HG03060 (cell line): ENCODE measurements at regions not wholly inside any gene's neighbourhood (a gene's known extent, or its start where the extent isn't known, plus 50 kb on each side); places are given as distances from the start of the nearest gene placed in this dataset.

ENCODE experiments used
- ATAC-seq: cut with Tn5 transposase; IDR thresholded peaks from one replicate; pipeline ENCODE4 v1.9.1; 2021; ENCODE audit warnings: low read depth, moderate number of reproducible peaks; ENCODE audit not compliant: unreplicated experiment

DNA sequence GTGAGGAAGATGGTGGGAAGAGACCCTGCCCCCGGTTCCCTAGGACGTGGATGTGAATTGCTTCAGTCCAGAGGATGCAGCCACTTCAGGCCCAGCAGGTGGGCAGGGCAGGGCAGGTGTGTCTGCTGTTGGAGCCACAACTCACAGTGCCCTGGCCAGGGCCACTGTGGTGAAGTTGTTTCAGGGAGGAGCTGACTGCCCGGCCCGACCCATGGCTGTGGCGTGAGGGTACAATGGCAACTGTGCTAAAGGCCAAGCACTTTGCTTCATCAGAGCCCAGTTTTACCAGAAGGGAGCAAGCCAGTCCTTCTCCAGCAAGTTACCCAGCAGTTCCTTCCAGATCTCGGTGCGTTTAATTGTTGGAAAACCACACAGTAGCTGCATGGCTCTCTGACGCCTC is 1174.4 kb downstream of the BRD1 start:
- ATAC-seq, result no peak

DNA sequence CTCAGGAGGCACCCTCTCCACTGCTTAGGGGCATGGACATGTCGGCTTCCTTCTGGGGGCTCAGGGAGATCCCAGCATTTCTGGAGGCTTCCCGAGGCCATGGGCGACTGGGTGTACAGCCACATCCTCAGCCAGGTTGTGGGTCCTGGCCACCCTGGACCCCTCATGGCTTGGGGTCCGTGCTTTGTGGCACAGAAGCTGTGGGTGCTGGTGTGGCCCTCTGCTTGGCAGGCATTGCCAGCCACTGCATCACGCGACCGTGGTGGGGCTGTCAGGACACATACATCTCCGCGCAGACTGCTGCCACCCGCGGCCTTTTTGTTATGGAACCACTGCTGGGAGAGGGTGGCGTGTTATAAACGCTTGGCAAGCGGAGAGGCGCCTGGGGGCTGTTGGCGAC is 1174.9 kb downstream of the BRD1 start:
- ATAC-seq, result no peak

DNA sequence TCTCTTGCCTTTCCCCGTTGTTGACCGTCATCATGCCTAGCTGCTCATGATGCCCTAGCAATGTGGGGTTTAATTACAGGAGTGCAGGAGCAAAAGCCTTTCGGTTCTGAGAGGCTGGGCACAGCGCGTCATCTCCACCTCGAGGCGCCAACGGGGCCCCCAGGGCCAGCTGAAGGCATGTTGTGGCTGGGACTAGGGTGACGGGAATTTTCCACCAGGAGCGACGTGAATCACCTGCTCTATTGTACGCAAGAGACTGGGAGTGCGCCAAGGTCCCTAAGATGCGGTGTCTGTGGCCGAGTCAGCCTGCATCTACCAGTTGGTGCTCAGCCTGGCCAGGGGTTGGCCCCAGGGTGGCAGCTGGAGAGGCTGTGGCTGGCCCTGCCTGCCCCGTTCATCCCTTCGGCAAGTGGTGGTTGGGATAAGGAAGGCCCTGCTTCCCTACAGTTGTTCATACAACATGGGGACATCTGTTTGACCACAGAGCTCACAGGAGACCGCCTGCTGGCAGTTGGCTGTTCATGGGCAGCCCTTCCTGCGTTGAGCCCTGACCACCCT is 1175.6 kb downstream of the BRD1 start:
- no peak for ATAC-seq

DNA sequence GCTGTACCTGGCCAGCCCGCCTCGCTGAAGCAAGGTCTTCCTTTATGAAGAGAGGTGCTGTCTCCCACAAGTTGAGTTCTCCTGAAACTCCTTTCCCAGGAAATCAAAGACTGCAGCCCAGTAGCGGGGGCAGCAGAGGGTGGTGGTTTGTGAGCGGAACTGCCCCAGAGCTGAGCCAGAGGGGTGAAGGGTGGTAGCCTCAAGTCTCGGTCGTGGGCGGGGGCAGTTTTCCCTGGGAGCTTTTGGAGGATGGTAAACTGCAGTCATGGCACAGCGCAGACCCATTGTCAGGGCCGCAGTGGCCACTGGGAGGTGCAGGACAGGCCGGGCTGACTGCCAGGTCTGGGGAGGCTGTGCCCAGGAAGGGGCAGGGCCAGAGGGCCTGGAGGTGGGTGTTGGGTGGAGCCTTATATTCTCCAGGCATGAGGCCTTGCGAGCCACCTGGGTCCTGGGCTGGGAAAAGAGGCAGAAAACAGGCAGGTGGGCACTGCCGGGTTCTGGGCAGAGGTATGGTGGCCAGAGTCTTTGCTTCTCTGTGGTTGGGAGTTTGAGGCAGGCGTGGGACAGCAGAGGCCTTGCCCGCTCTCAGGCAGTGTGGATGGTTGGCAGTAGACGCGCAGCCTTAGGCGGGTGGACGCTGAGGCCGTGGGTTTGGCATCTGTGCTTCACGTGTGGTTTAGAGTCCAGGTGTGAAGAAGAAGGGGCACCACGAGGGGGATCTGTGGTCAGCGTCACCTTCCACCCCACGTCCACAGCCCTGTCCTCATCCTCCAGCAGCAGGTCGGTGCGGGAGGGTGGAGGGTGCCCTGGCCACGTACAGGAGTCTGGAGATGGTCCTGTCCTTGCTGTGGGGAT is 1176.4 kb downstream of the BRD1 start:
- no peak for ATAC-seq

DNA sequence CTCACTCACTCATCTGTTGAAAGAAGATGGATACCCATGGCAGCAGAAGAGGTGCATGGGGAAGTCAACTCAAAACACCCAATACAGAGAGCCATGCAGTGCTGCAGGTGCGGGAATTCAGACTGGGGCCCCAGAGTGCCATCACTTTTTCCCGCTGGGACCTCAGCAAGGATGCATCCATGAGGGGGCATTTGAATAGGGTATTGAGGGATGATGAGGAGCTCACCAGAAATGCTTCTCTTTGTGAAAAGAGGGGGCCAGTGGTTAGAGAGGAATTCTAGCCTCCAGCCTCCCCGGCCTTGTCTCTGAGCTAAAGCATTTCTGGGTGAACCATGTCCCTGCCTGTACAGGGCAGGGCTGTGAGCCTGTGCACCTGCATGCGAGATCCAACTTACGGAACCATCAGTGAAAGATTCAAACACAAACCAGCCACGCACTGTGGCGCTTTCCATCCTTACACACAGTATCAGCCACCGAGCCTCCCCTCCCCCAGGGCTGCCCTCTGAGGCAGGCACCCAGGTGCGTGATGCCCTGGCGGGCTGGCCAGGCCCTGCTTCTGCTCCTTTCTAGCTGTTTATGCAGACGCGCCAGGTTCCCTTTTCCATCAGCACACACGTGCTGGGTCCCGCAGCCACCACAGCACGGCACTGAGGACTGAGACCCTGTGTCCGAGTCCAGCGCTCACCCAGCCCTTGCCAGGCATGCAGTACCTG is 1177.2 kb downstream of the BRD1 start:
- ATAC-seq, result no peak

DNA sequence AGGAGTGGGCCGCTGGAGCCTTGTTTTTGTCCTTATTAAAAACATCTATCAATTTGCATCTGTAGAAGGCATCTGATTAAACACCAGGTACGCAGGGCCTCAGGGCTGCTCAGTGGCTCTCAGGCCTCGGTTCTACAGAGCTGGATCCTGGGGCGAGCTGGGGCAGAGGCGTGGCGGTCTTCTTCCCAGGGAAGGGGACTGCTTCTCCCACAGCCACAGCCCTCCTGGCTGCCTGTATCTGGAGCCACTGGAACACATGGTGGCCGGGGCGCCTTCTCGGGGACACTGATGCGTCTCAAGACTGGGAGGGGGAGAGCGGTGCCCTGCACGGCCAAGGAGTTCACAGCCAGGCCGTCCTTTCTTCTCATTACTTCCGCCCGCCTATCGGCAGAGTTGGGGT is 1178.2 kb downstream of the BRD1 start:
- no peak for ATAC-seq

DNA sequence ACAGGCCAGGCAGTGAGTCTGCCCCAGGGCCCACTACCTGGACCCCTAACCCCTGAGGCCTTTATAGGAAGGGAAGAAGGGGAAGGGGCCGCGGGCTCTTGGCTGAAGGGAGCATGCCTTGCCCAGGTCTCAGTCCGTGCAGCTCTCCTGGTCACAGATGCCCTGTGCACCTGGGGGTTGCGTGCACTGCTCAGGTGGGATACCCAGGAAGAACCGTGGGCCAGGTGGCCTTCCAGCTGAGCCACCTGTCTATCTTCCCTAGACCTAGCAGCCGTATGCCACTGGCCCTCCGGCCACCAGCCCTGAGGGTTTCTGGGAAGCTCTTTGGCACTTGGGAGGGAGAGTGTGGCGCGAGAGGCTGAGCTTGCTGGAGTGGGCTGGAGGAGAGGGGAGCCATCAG is 1178.6 kb downstream of the BRD1 start:
- no peak for ATAC-seq

GRCh38 chr22:48647606-48648515 is 1179.8 kb downstream of the BRD1 start:
- ATAC-seq, result no peak

GRCh38 chr22:48647051-48647450 is 1180.6 kb downstream of the BRD1 start:
- no peak for ATAC-seq

GRCh38 chr22:48646216-48646925 is 1181.3 kb downstream of the BRD1 start:
- no peak for ATAC-seq

GRCh38 chr22:48645766-48646165 is 1181.9 kb downstream of the BRD1 start:
- no peak for ATAC-seq

DNA sequence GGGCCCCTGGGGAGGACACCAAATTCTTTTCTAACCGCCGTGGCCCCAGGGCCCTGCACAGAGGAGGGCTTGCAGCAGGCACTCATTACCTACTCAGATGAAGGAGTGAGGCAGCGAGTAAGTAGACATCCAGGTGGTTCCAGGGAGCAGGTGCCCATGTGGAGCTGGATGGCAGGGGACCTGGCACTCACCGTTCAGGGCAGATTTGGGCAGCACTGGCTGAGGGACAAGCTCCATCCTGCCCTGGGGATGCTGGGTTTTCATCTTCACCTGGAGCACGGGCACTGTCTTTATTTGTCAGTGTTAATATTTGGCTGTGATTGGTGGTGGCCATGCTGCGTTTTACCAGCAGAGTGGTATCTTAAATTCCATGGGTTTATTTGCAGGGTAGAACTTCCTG is 1182.7 kb downstream of the BRD1 start:
- ATAC-seq, result no peak

DNA sequence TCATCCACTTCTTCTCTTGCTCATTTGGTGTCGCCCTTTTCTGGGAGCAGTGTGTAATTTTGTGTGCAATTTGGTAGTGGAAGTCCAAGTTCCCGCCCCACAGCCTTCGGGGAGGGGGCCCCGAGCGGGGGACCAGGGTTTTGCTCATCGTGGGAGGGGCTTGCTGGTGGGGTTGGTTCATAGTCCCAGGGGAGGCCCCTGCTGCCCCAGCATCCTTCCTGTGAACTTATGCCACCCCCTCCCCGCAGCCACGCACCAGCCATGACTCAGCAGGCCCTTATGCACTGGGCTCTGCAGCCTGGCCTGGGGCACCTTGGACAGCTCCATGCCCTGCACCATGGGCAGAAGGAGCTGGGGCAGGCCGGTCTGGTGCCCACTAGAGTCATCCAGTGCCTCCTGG is 1183.6 kb downstream of the BRD1 start:
- ATAC-seq, result no peak

DNA sequence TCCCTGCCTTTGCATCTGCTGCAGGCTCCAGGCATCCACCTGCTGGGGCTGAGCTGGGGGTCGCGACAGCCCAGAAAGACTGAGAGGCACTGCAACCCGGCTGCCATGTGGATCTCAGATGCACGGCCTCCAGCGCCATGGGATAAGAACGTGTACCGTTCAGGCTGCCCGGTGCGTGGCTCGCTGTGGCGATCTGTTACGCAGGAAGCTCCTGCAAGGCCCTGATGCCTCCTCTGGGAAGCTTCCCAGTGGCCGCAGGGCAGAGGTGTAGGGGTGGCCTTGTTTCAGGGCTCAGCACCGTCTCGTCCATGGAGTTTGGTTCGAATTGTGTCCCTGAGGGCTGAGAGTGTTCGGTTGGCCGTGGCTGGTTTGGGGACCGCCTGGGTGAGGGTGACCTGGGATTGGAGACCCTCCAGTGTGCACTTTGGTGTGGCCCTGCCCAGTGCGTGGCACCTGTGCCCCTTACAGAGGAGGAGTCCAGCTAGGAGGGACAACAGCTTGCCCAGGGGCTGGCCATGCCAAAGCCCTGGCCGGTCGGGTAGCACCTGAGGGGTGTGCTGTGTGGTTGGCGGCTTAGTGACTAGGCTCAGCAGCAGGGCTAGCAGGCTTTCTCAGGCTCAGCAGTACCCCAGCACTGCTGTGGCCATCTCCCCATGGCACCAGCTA is 1184.5 kb downstream of the BRD1 start:
- no peak for ATAC-seq

DNA sequence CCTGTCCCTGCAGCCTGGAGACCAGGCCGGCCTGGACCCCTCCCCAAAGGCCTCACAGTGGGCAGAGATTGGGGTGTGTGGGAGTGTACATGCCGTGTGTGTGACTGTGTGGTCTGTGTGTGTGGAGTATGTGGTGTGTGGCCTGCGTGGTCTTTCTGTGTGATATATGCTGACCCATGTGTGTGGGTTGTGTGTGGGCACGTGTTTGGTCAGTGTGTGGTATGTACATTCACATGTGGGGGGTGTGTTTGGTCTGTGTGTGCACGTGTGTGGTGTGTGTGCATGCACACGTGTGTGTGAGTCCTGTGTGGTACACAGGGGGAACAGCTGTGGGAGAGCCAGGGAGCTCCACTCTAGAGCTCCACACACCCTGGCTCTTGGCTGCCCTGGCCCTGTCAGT is 1185.1 kb downstream of the BRD1 start:
- no peak for ATAC-seq

GRCh38 chr22:48641906-48642475 is 1185.7 kb downstream of the BRD1 start:
- no peak for ATAC-seq

- no peak for ATAC-seq
These were observed 1186.5 kb downstream of the BRD1 start for GRCh38 chr22:48640890-48641841.
